ENCODE measurements at regions not wholly inside any gene's neighbourhood (a gene's known extent, or its start where the extent isn't known, plus 50 kb on each side); places are given as distances from the start of the nearest gene placed in this dataset.

DNA sequence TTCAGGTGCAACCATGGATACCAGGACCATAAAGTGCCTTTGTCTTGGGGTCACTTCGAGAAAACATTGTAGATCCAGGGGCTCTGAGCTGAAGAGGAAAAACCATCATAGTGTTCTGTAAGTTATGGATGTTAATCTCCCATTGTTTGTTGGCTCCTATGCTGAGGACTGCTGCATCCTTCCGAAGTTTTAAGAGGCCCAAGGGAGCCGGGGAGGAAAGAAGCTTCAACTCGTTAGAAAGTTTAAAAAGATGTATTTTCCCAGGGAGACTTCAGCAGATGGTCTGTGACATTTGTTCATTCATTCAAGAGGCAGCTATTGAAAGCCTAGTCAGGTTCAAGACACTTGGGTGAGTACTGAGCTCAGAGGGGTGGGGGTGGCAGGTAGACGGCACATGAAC lies 378.8 kb upstream of the TBX3 start:
- DNase-seq, result no peak

DNA sequence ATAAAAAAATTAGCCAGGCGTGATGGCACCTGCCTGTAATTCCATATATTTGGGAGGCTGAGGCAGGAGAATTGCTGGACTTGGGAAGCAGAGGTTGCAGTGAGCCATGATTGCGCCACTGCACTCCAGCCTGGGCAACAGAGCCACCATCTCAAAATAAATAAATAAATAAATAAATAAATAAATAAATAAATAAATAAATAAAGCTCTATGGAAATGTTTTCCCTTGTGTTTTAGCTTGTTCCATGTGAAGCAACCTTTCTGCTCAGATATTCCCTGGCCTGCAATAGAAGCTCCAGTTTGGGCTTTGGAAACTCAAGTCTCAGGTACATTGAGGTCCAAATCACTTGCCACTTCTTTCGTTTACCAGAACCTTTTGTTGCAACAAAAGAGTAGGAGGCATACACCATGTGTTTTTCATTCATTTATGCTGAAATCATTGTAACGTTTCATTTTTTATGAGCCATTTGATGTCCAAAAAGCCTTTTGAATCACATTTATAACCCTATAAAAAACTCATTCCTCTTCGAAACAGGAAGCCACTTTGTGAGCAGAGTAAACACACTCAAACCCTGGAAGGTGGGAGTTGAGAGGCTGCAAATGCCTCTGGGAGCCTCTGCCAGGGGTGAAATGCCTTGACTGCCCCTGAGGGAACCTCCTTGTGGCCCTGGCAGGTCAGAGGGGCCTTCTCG lies 376.6 kb upstream of the TBX3 start:
- DNase-seq, result no peak

DNA sequence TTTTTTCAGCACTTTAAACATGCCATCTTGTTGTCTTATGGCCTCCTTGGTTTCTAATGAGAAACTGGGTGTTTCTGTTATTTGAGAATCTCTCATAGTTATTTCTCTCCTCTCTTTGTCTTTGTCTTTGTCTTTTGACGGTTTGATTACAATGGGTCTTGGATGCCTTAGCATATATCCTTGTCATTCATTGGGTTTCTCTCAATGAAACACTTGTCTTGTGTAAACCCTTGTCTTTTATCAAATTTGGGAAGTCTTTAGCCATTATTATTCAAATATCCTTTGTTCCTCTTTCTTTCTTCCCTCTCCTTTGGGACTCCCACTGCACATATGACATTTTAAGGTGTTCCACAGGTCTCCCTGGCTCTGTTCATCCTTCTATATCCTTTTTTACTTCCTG lies 373.5 kb upstream of the TBX3 start:
- DNase-seq, result no peak

DNA sequence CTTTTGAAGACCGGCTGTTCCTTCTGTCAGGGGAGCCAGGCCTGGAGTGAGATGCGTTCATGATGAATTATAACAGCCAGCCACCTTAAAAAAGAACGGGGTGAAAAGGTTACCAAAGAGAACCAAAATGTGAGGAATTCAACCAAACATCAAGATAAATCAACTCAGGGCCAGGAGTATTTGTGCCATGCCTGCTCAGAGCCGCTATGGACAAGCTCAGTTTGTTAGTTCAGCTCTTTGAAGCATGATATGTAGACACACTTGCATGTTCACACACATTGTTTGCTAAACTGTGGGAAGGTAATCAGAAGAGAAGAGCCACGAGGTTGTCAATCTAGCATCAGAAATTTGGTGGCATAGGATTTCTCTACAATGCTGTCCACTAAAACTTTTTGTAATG lies 367.4 kb upstream of the TBX3 start:
- DNase-seq, result no peak

DNA sequence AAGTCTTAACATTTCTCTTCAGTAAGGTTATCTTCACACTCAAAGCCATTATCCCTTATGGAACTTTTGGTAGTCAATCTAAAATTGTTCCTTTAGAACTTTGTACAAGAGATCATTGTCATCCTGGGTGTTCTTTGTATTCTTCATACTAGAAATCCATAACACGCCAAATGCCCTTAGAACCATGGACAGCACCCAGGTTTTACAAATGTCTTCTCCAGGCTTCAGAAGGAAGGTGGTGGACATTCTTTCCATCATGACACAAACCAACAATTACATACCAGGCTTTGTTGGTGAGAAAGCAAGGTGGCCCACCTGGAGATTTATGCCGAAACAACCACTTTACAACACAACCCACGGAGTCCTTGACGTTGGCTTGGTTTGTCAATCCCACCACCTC lies 365.6 kb upstream of the TBX3 start:
- peak; percentile 9 for DNase-seq

DNA sequence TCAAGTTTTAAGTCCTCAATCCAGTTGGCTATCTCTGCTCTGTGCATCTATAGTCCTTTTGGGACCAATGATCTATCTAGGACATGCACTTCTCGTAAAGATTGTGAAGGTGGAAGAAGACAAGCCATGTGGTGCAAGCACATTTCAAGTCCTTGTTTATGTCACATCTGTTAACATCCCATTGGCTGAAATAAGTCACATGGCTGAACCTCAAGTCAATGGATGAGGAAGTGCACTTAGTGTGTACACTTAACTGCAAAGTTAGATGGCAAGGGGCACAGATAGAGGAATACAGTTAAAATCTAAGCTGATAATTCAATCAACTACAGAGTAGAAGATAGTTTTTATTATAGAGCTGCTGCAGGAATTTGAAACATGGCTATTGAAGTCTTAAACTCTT lies 362.8 kb upstream of the TBX3 start:
- no peak for DNase-seq

DNA sequence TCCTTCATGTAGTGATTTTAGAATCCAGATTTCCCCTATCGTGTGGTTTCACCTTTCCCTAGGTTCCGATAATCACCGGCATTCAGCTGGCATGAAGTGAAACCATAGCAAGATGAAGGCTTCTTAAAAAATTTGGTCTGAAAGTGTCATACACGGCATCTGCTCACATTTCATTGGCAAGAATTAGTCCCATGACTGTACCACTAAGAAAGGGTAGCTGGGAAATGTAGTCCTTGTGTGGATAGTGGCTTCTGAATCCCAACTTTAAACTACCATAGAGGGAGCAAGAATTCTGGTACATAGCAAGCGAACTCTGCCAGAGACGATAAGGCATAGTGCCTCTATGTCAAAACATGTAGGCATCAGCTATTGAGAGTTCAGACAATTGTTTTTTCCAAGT lies 360.1 kb upstream of the TBX3 start:
- DNase-seq, result no peak

DNA sequence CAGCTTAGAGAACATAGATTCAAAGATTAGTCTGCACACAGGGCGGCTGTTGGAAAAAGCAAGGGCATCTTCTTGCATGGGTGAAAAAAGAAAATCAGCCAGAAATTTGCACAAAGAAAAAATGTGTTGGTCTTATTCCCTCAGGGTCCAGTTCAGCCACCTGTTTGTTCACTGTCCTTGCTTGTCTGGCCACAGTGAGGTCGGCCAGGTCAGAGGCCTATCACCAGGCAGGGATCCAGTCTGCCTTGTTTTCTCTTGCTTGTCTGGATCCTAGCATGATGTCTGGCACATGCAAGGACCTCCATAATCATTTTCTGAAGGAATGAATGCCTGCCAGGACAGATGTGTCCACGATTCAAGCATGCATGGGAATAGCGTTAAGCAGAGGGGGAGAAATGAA lies 359.1 kb upstream of the TBX3 start:
- DNase-seq, result no peak

DNA sequence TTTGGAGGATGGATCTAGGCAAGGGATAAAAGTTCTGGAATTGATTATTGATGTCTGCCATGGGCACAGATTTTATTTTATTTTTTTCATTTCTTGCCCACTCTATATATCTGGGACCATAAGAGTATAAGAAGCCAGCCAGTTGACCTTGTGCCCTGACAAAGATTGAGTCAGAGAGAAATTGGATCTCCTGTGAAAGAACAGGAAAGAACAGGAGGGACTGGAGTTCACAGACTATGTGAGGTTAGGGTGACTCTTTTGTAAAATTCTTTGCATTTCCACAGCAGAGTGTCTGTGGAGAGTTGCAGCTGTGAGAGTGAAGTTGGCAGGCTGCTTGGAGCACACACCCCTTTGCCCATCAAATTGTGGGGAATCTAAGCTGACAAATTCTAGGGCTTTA lies 358.4 kb upstream of the TBX3 start:
- DNase-seq, result no peak

DNA sequence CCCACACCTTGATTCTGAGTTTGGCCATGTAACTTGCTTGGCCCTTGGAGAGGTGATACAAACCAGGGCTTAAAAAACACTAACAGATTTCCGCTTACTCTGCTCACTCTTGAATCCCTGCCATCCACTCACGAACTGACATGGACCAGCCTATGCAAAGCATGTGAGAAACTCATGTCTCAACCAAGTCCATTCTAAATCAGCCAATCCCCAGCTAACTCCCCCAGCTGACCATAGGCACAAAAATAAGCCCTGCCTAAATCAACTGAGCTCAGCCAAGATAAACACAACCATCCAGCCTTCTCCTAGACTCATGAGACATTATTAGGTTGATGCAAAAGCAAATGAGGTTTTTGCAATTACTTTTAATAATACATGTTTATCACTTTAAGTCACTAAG lies 353.9 kb upstream of the TBX3 start:
- DNase-seq, result no peak

DNA sequence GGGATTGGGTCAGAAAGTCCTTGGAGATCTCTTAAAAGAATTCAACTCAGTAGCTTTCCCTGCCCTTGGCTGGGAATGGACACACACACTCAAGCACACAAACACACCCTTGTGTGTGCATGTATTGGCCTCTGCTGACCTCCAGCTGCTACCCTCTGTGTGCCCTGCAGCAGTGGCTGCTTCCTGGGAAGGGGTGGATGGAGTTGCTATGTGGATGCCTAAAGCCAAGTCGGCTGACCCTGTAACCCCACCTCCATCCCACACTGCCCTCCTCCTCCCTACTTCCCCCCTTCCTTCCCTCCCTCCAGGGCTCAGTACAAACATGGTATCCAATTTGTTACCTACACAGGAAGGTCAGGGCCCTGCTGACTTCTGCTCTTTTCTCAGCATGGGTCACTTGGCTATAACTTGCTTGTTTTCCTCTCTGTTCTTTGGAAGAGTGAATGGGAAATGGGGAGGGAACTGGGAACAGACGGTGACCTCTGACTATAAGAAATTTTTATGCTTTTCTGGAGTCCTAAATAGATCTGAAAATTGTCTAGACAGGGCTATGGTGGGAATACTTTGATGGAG lies 351.6 kb upstream of the TBX3 start:
- no peak for DNase-seq

DNA sequence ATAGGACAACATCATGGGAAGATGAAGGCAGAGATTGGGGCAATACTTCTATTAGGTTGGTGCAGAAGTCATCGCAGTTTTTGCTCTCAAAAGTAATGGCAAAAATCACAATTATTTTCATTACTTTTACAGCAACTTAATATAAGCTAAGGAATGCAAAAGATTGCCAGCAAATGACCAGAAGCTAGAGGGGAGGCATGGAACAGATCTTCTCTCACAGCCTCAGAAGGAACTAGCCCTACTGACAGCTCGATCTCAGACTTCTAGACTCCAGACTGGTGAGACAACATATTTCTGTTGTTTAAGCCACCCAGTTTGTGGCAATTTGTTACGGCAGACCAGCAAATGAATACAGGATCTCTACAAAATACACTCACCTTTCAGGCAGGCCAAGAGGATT lies 348.5 kb upstream of the TBX3 start:
- no peak for DNase-seq

DNA sequence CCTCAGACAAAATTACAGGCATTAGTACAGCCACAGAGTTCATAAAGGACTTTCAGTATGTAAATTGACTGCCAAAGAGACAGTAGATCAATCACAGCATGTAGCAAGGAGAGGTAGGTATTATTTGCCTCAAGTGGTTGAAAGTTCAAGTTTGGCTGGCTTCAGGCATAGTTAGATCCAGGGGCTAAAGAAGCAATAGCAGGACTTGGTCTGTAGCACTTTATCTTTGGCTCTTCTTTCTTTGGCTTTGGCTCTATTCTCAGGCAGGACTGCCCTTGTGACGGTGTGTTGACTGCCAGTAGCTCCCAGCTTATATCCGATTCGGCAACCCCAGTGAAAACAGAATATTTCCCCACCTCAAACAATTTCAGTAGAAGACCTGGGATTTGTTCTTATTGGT lies 346.0 kb upstream of the TBX3 start:
- no peak for DNase-seq

DNA sequence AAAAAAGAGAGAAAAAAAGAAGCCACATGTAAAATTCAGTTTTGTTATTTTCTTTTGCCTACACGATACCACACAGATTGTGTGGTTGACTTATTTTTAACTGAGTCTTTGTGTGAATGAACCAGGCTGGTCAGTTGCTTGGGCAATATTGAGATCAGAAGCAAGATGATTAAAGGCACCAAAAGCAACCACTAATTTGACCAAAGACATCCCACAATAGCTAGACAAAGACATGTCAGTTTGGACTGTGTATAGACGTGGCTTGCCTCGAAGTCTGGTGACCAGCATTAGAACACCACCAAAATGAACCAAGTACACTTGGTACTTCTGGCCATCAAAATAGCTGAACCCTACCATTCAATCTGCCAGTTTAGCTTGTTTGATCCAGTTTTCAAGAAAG lies 340.6 kb upstream of the TBX3 start:
- DNase-seq, result no peak

DNA sequence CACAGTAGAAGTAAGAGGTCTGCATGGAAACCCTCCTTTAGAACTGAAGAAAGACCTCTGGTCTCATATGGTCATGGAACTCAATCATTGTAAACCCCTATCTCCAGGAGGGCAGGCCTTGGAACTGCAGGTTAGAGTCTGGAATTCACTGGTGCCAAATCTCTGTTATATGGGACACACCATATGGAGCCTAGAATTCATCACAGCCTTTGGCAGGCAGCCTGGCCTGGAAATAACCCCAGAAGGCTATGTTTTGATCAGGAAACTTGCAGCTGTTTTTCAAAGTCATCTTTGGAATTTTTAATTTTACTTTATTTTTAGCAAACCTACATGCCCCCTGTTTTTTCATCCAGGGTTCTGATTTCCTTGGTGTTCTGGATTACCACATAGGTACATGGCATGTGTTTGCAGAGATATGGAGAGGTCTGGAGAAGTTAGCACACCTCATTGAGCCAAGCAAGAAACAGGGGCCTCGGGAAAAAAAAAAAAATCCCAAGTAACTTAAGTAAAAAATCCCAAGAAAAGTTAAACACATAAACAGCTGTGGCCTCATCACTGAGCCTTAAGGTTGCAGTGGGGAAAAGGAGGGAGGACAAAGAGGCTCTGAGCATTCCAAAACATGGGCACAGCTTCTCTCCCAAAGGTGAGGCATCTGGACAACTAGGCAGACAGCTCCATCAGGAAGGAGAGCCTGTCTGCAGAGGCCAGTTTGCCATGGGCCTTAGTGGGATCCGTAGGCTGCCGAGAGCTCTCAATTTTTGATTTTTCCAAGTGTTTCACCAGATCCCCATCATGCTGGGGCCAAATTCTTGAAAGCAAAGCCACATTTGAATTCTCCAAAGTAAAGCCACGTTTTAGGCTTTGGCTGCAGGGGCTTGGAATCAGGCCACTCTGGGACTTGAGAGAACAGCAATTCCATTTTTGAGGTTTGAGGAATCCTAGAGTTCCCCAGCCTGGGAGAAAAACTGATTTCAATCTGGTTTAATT lies 339.6 kb upstream of the TBX3 start:
- peak; percentile 28 for DNase-seq

DNA sequence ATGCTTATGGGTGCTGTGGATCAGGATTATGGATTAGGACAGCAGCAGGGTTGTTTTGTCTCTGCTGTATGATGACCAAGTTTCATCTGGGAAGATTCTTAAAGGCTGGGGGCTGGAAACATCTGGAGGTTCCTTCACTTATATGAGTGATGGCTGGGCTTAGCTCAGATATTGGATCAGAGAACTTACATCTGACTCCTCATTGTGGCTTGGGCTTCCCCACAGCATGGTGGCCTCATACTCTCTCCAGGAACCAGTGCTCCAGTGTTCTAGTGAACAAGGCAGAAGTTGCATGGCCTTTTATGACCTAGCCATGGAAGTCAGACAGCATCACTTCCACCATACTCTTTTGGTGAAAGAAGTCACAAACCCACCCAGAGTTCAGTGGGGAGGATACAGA lies 336.1 kb upstream of the TBX3 start:
- DNase-seq, result no peak

DNA sequence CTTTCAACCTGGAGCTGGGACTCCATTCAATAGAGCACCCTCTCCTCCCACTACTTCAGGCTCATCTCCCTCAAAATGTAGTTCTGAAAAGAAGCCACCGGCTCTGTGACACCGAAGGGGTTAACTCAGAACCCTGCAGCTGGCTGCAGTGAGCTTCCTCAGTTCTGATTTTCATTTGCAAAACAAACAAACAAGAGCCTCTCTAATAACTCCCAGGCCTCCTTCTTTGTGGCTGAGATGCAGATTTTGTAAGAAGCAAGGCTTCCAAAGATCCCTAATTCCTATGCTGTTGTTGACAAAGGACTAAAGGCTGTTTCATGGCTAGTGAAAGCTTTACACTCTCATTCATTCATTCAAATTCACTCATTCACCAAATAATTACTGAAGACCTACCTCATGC lies 333.4 kb upstream of the TBX3 start:
- DNase-seq, result no peak

DNA sequence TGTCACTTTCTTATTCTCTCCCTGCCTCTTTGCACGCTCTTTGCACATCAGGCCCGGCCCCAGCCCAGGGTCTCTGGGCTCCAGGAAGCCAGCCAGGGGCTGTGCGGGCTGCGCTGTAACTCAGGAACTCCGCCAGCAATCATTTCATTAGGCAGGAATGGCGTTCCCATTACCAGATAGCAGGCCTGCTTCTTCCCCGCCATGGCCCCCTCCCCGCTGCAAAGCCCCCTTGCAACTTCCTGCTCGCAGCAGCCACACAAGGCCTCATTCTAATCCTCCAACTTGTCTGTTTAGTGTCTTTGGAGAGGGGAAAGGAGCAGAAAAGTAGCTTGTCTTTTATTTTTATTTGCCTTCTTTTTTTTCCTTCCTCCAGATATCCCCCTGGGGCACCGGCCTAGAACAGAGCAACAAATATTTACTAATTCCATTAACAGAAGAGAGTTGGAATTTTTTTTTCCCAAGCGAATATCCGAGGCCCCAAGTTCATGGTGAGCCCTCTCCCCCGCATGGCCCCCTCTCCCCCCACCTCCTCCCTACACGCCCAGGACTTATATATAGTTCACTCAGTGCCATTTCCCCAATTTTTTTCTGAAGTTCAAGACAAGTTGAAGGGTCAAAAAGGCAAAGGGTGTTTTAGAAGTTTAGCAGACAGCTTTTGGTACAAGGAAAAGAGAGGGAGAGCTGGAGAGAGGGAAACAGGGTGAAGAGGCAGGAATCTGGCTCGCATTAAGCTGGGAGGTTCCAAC lies 329.4 kb upstream of the TBX3 start:
- no peak for DNase-seq

DNA sequence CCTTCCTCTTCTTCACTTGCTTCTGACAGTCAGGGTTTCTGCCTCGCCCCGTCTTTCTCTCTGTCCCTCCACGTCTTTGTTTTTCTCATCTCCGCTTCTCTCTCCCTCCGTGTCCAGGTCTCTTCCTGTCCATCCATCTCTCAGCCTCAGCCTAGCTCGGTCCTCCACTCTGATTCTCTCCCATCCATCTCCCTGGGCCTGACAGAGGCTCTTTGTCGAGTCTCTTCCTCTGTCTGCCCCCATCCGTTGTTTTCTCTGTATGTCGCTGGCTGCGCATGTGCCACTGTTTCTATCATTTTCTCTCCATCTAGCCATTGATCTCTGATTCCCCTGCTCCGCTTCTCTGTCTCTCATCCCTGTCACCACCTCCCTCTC lies 328.9 kb upstream of the TBX3 start:
- DNase-seq, result no peak

DNA sequence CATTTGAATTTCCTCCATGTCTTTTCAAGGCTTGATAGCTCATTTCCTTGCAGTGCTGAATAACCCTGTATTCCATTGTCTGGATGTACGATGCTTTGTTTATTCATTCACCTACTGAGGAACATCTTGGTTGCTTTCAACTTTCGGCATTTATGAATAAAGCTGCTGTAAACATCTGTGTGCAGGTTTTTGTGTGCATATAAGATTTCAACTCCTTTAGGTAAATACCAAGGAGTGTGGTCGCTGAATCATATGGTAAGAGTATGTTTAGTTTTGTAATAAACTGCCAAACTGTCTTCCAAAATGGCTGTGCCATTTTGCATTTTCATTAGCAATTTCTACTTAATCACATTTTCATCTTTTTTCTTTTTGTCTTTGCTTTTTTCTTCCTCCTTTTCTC lies 327.7 kb upstream of the TBX3 start:
- DNase-seq, result no peak

DNA sequence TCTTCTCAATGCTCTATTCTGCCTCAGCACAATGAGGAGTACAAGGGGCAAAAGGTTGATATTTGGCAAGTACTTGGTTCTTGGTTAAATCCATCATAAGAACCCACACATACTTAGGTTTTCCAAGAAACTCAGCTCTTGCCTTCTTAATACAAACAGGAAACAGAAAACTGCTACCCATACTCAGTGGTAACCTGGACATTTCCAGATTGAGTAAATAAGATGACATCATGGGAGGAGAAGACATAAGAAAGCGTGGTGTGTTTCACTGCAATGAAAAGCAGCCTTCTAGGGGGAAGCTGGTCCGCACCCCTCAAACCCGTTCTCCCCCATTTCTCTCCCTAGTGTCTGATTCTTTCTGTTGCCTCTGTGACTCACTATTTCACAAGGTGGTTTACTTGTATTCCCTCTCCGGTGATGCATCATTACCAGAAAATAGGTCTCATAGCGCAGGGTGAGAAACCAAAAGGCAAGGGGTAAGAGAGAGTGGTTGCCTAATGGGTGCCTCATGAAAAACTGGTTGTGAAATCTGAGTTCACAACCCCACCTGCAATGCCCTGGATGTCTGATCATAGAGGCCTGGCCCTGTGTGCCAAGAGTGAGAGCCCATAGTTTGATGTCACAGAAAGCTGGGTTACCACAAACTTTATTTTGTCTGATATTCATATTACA lies 326.5 kb upstream of the TBX3 start:
- no peak for DNase-seq

DNA sequence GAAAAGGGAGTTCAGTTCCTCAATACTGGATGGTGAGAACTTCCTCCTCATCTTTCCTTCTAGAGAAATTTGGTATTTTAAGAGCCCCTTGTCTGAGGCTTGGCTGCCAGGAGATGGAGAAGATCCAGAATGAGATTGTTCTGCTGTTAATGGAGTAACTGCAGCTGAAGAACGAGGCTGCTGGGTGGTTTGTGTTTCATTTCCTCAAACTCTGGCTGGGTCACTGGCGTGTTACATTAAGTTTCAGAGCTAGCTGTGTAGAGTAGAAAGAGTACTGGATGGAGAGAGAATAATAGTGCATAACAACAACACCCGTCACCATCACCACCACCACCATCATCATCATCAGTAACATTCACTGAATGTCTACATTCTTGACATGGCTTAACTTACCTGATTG lies 325.0 kb upstream of the TBX3 start:
- DNase-seq, result no peak

Data from fibroblast of skin of scalp (primary cell).